H1 (cell line): ENCODE measurements at regions not wholly inside any gene's neighbourhood (a gene's known extent, or its start where the extent isn't known, plus 50 kb on each side); places are given as distances from the start of the nearest gene placed in this dataset.

Experiments used
- CTCF ChIA-PET: fragments of 300-600 bp; sonication (Branson Sonifier 250); formaldehyde crosslinking; loops from one replicate; lab custom pipeline; 2021; ENCODE audit not compliant: partially characterized antibody; lab: Charles Lee
- POLR2A ChIA-PET: fragments of 300-600 bp; sonication (Branson Sonifier 250); formaldehyde crosslinking; loops from one replicate; lab custom pipeline; 2021; ENCODE audit warnings: inconsistent platforms; ENCODE audit not compliant: partially characterized antibody; lab: Charles Lee
- DNase-seq, 2 experiments: peaks; one replicate each; pipeline versions ENCODE4 v3.0.0 to v3.0.0-alpha.2; 2010 to 2022; ENCODE audit warnings: low spot score in 2 of 2, low read depth in 1 of 2, mixed read lengths in 1 of 2
- FAIRE-seq: peaks from 2 replicates; lab custom pipeline; 2011; peaks lifted over from hg19 to GRCh38; lab: Jason Lieb, UNC
- H2AFZ ChIP-seq: 2 replicates; pipeline ENCODE4 v1.8.1; 2012; ENCODE audit warnings: low read length, inconsistent platforms
- H2AK5ac ChIP-seq: 2 replicates; pipeline ENCODE4 v1.6.1; 2013; ENCODE audit warnings: low read depth, low read length
- H2BK120ac ChIP-seq: replicated peaks from 2 replicates; pipeline ENCODE3; 2013; ENCODE audit warnings: low read depth, low read length, inconsistent platforms
- H2BK12ac ChIP-seq: 2 replicates; pipeline ENCODE4 v1.6.1; 2013; ENCODE audit warnings: low read depth, low read length
- H2BK15ac ChIP-seq: 2 replicates; pipeline ENCODE4 v1.6.1; 2013; ENCODE audit warnings: low read length
- H2BK20ac ChIP-seq: 2 replicates; pipeline ENCODE4 v1.6.1; 2013; ENCODE audit warnings: low read length
- H2BK5ac ChIP-seq: 2 replicates; pipeline ENCODE4 v1.6.1; 2013; ENCODE audit warnings: low read depth, low read length
- H3K14ac ChIP-seq: 2 replicates; pipeline ENCODE4 v1.6.1; 2013; ENCODE audit warnings: inconsistent platforms; ENCODE audit not compliant: insufficient read length
- H3K18ac ChIP-seq: 2 replicates; pipeline ENCODE4 v1.6.1; 2013; ENCODE audit warnings: low read length; ENCODE audit errors: extremely low read depth
- H3K23ac ChIP-seq: 2 replicates; pipeline ENCODE4 v1.6.1; 2013; ENCODE audit warnings: inconsistent platforms; ENCODE audit not compliant: insufficient read length
- H3K23me2 ChIP-seq: 2 replicates; pipeline ENCODE4 v1.6.1; 2013; ENCODE audit warnings: low read depth, low read length
- H3K27ac ChIP-seq: 2 replicates; pipeline ENCODE4 v1.6.1; 2011; ENCODE audit warnings: low read depth, low read length, inconsistent platforms
- H3K27me3 ChIP-seq, 4 experiments: replicated peaks in 1 of 4; 1 replicate in 1 of 4; 2 replicates in 3 of 4; pipeline versions ENCODE4 v1.6.1 to v1.8.1; 2011 to 2013; ENCODE audit warnings: low read length in 3 of 4, mild to moderate bottlenecking in 3 of 4, inconsistent platforms in 2 of 4, mixed read lengths in 2 of 4, moderate library complexity in 1 of 4; ENCODE audit not compliant: control insufficient read depth in 3 of 4, insufficient read depth in 3 of 4; ENCODE audit errors: extremely low read depth in 1 of 4
- H3K36me3 ChIP-seq, 4 experiments: 2 replicates each; pipeline versions ENCODE4 v1.6.1 to v1.8.1; 2011 to 2013; ENCODE audit warnings: mild to moderate bottlenecking in 4 of 4, low read length in 3 of 4, moderate library complexity in 2 of 4, control low read depth in 1 of 4, inconsistent platforms in 1 of 4; ENCODE audit not compliant: insufficient read depth in 4 of 4, control insufficient read depth in 2 of 4
- H3K4ac ChIP-seq: replicated peaks from 2 replicates; pipeline ENCODE3; 2013; ENCODE audit warnings: low read length, low read depth, mixed read lengths, inconsistent platforms; ENCODE audit not compliant: insufficient read length
- H3K4me1 ChIP-seq, 4 experiments: replicated peaks in 1 of 4; 1 replicate in 1 of 4; 2 replicates in 3 of 4; pipeline versions ENCODE4 v1.6.1 to v1.8.1; 2011 to 2013; ENCODE audit warnings: low read length in 3 of 4, inconsistent platforms in 2 of 4, mixed read lengths in 1 of 4; ENCODE audit not compliant: insufficient read depth in 4 of 4, control insufficient read depth in 3 of 4
- H3K4me2 ChIP-seq, 2 experiments: 2 replicates each; pipeline versions ENCODE4 v1.6.1 to v1.8.1; 2011 to 2013; ENCODE audit warnings: low read depth in 2 of 2, low read length in 2 of 2, control low read depth in 1 of 2, inconsistent platforms in 1 of 2, mild to moderate bottlenecking in 1 of 2; ENCODE audit not compliant: insufficient read depth in 1 of 2
- H3K4me3 ChIP-seq, 4 experiments: fragments of 200-600, 300-600 bp in 1 of 4; sonication (generic), shearing (Covaris generic), sonication (Bioruptor Twin) in 1 of 4; 2 replicates each; pipeline versions ENCODE4 v1.5.1 to v1.8.1; 2011 to 2016; ENCODE audit warnings: low read length in 4 of 4, low read depth in 3 of 4, control low read depth in 2 of 4, inconsistent platforms in 2 of 4, mild to moderate bottlenecking in 2 of 4, mixed read lengths in 1 of 4, moderate library complexity in 1 of 4; ENCODE audit not compliant: insufficient read depth in 2 of 4; ENCODE audit errors: extremely low read depth in 1 of 4
- H3K56ac ChIP-seq: replicated peaks from 2 replicates; pipeline ENCODE3; 2013; ENCODE audit warnings: low read depth, mild to moderate bottlenecking, mixed read lengths, low read length, inconsistent platforms; ENCODE audit not compliant: insufficient read length
- H3K79me1 ChIP-seq: 2 replicates; pipeline ENCODE4 v1.6.1; 2013; ENCODE audit warnings: low read depth, low read length, control low read depth
- H3K79me2 ChIP-seq, 2 experiments: 2 replicates each; pipeline versions ENCODE4 v1.6.1 to v1.8.1; 2012 to 2013; ENCODE audit warnings: low read length in 2 of 2, mild to moderate bottlenecking in 2 of 2, inconsistent platforms in 1 of 2; ENCODE audit not compliant: insufficient read depth in 2 of 2, control insufficient read depth in 1 of 2
- H3K9ac ChIP-seq, 4 experiments: replicated peaks in 1 of 4; 1 replicate in 1 of 4; 2 replicates in 3 of 4; pipeline versions ENCODE4 v1.6.1 to v1.8.1; 2011 to 2013; ENCODE audit warnings: low read depth in 3 of 4, low read length in 3 of 4, control low read depth in 2 of 4, mild to moderate bottlenecking in 2 of 4, moderate library complexity in 2 of 4, inconsistent platforms in 1 of 4; ENCODE audit errors: extremely low read depth in 1 of 4
- H3K9me3 ChIP-seq, 2 experiments: 2 replicates each; pipeline versions ENCODE4 v1.6.1 to v1.8.1; 2012 to 2013; ENCODE audit warnings: mild to moderate bottlenecking in 2 of 2, moderate library complexity in 2 of 2, control low read depth in 1 of 2, inconsistent platforms in 1 of 2, low read depth in 1 of 2, low read length in 1 of 2, mixed read lengths in 1 of 2; ENCODE audit not compliant: insufficient read depth in 2 of 2
- H4K20me1 ChIP-seq, 2 experiments: replicated peaks in 1 of 2; 2 replicates each; pipeline versions ENCODE3 to v1.8.1; 2011 to 2013; ENCODE audit warnings: inconsistent platforms in 2 of 2, low read length in 2 of 2, mild to moderate bottlenecking in 1 of 2; ENCODE audit not compliant: insufficient read depth in 2 of 2, control insufficient read depth in 1 of 2
- H4K5ac ChIP-seq: 2 replicates; pipeline ENCODE4 v1.6.1; 2013; ENCODE audit warnings: low read length, low read depth, mixed read lengths, inconsistent platforms; ENCODE audit not compliant: insufficient read length
- H4K8ac ChIP-seq: 2 replicates; pipeline ENCODE4 v1.8.0; 2013; ENCODE audit warnings: mild to moderate bottlenecking, moderate library complexity, low read length, inconsistent platforms; ENCODE audit not compliant: insufficient read depth; ENCODE audit errors: extremely low read depth
- H4K91ac ChIP-seq: replicated peaks from 2 replicates; pipeline ENCODE3; 2013; ENCODE audit warnings: low read length, mixed read lengths, inconsistent platforms; ENCODE audit not compliant: insufficient read length
- SIN3A ChIP-seq, 2 experiments: IDR thresholded peaks in 1 of 2; conservative IDR thresholded peaks in 1 of 2; 2 replicates each; pipeline ENCODE4 v1.6.1; 2011 to 2012; ENCODE audit warnings: low read length in 2 of 2, improper control_type of control experiment in 1 of 2, low read depth in 1 of 2, mild to moderate bottlenecking in 1 of 2
- WGBS, 2 experiments: shearing (Covaris generic) in 1 of 2; methylation state at CpG; one replicate each; pipeline versions ENCODE4 v1.1.6 to v1.1.7; 2013 to 2015; ENCODE audit warnings: low lambda C conversion rate in 2 of 2, mixed read lengths in 2 of 2, inconsistent platforms in 1 of 2, low coverage in 1 of 2, missing lambda C conversion rate in 1 of 2; ENCODE audit not compliant: insufficient replicate concordance in 2 of 2, insufficient coverage in 1 of 2, insufficient read length in 1 of 2; ENCODE audit errors: extremely low coverage in 1 of 2, missing lambda C conversion rate in 1 of 2; 5-methylcytosine and 5-hydroxymethylcytosine counted together

DNA sequence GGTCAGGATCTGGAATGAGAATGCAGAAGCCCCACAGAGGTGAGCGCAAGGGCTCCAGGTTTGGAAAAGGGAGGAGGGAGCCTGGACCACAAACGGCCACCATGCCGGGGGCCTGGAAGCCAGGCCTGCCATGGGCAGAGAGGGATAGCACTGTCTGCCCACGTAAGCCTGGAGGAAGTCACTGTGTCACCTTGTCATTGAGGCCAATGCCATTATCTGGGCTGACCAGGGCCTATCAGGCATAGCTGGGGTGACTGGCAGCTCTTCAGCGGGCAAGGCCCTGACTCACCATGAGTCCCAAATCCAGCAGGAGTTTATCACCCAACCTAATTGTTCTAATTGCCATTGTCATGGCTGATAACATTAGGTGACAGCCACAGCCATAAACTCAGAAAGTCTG is 84.6 kb downstream of the MATN1 start:
- WGBS, 2 experiments, result 95% methylated on average over 5 of the region's 5 CpGs; no CpG with 5 or more reads in 1 of the 2 experiments
- FAIRE-seq, result no peak

More for the DNA sequence above, 84.6 kb downstream of the MATN1 start:
- no peak for TF ChIP-seq SIN3A (conservative IDR thresholded peaks at IDR 0.05 in 1 of 2, IDR thresholded peaks at IDR 0.05 in 1 of 2; ENCODE audit: low read depth in 1 of 2, low read length in 2 of 2)
- H2BK15ac ChIP-seq, result no peak overlapping the region
- H2AK5ac ChIP-seq, result no peak overlapping the region
- no peak overlapping the region for H3K14ac ChIP-seq
- H2BK120ac ChIP-seq, result no peak overlapping the region
- H3K9me3 ChIP-seq, result no peaks in the 10 kb centered on the region
- H2BK20ac ChIP-seq, result no peak overlapping the region
- no peaks in the 10 kb centered on the region for H4K20me1 ChIP-seq
- H3K56ac ChIP-seq, result no peak overlapping the region
- no peak overlapping the region for H3K4ac ChIP-seq
- H2BK12ac ChIP-seq, result no peak overlapping the region
- no peak overlapping the region for H3K9ac ChIP-seq
- no peak overlapping the region for H4K8ac ChIP-seq
- no peak for DNase-seq
- no peaks in the 10 kb centered on the region for H3K4me1 ChIP-seq
- H3K18ac ChIP-seq, result no peak overlapping the region
- no peak overlapping the region for H3K27ac ChIP-seq
- no peak overlapping the region for H2BK5ac ChIP-seq
- peaks cover 4% of the 10 kb centered on the region; the same call in 1 of the 2 replicates for H3K23me2 ChIP-seq
- no peaks in the 10 kb centered on the region for H3K79me1 ChIP-seq
- H4K5ac ChIP-seq, result no peak overlapping the region
- H3K23ac ChIP-seq, result no peak overlapping the region
- no peaks in the 10 kb centered on the region for H3K27me3 ChIP-seq
- no peak overlapping the region for H3K4me2 ChIP-seq
- CTCF ChIA-PET, result interaction anchor here (0.9 kb wide), 1 partner anchor 26 kb away, joined by 3 read pairs; no protein-coding TSS in a partner anchor
- H3K79me2 ChIP-seq, result no peaks in the 10 kb centered on the region; a peak in 1 of 4 replicates
- no peaks in the 10 kb centered on the region for H3K36me3 ChIP-seq
- POLR2A ChIA-PET, result no interaction called here
- H2AFZ ChIP-seq, result no peak overlapping the region
- H3K4me3 ChIP-seq, result no peak overlapping the region
- no peak overlapping the region for H4K91ac ChIP-seq
